HG03558 (cell line): ENCODE measurements at regions not wholly inside any gene's neighbourhood (a gene's known extent, or its start where the extent isn't known, plus 50 kb on each side); places are given as distances from the start of the nearest gene placed in this dataset.

ENCODE experiments used
- ATAC-seq: cut with Tn5 transposase; IDR thresholded peaks from one replicate; pipeline ENCODE4 v1.9.1; 2021; ENCODE audit warnings: moderate number of reproducible peaks; ENCODE audit not compliant: unreplicated experiment; ENCODE audit errors: extremely low read depth

DNA sequence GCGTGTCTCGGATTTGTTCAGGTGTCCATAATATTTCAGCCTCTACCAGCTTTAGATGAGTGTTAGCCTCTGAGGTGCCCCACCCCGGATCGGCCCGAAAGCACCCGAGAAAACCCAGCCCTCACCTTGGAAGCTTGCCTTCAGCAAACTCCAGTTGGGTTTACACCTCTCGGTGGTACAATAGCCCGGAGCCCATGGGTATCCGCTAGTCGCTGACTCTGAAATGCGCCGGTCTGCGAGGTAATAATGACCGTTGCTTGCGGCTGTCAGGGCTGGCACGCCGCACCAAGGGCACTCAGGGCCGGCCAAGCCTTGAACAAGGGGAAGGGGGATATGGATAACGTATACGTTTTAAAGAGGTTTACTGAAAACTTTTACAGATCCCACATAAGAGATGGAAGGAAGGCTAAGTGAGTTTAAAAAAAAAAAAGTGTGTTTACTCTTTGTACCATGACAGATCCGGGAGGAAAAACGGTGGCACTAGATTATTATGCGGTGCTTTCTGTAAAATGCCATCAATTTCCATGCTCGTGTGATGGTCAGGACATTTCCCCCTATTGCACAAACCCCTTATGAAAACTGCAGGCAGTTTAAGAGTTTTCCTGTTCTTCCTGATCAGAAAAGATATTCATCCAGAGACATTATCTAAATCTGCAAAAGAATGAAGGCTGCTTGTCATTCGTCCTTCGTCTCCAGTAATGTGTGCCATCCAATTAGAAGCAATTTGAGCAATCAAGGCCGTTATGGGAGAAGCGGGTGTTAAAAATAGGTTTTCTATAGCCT lies 124.2 kb downstream of the TMEM161B start:
- no peak for ATAC-seq

DNA sequence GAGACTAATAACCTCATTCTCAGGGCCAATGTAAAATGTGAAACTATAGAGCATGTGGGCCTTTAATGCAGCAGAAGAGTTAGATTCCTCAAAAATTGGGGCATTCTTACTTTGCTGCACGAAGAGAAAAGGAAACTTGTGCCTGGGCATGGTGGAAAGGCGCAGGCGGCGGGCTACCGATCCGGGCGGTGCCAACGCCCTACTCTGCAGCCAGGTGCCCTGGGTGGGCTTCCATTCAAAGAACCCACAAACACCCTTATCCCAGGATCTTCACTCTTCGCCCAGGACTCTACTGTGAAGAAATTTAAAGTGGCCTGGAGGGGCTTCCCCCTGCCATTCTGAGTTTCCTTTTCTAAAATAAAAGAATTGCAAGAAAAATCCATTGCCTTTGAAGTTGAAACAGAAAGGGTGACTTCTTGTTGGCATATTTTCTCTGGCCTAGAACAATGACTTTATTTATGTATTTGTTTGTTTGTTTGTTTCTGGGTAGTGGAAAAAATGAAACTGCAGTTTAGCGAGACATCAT lies 124.9 kb downstream of the TMEM161B start:
- ATAC-seq = no peak

DNA sequence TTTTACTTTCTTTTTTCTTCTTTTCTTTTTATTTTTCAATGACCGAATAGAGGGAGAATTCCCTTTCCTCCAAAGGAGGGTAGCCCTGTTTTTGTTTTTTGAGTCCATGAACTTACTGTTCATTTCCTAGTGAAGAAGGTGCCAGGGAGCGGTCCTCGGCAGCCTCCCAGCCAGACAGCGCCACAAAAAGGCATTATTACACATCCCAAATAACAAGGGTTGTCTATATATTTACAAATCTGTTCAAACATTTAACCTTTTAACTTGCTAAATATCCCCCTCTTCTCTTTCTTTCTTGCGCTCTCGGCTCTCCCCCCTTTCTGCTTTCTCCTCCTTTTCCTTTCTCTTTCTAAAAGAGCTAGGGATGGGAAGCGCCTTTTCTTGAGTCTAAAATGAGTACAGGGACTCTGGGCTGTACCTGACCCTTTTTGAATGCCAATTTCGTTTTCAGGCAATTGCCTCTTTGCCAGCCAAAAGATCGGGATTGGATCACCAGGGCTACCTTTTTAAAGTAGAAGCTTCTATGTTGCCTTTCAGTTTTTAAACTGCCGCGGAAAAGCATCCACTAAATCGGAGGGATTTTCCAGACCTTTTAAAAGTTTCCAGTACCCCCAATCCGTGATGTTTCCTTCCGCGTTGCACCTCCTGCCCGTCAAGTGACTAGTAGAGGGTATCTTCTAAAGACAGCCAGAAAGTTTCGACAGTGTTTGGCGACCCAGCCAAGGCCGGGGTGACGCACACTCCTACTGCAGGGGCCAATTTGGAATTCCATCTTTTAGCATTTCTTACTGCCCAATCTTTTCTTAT lies 125.6 kb downstream of the TMEM161B start:
- ATAC-seq = no peak

DNA sequence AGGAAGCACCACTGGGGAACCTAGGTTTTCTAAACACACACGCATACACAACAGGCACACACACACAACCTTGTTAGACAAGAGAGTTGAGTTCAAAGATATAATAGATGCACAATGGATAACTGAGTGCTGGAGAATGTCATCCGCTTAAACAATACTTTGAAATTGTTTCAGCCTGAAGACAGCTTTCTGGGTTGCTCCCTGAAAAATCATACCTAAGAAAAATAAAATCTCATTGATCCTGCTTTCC lies 126.1 kb downstream of the TMEM161B start:
- no peak for ATAC-seq

DNA sequence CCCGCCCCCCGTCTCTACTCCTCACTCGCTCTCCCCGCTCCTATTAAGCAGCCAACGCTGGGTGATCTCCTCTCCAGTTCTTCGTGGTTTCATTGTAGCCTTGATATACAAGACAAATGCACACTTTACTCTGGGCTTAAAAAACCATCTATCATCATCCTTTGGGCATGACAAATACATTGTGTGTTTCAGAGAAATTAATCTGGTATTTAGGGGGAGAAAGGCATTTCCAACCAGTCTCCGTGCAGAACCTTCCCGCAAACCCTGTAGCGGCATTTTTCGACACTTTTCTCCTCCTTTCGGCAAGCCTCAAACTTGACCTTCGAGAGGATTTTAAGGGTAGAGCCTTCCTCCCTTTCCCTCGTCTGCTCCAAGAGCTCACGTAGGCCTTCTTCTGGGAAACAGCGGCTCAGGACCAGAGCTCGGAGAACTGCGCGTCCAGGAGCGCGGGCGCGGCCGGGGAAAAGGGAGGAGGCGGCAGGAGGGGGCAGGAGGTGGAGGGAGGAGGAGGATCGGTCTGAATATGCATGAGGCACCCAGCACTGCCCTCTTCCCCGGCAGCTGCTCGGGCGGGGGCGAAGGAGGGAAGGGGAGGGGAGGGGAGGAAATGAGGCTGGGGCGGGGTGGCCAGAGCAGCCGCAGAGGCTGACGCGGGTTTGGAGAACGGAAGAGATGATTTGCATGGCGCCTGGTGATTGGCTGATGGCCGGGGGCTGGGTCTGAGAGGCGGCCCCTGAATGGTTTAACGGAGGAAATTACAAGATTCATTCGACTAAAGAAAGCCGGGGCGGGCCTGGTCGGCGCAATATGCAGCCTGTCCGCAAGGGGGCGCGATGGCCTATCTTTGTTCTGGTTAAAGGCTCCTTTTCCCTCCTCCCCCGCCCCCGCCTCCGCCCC lies 127.5 kb downstream of the TMEM161B start:
- ATAC-seq = peak; percentile 97

DNA sequence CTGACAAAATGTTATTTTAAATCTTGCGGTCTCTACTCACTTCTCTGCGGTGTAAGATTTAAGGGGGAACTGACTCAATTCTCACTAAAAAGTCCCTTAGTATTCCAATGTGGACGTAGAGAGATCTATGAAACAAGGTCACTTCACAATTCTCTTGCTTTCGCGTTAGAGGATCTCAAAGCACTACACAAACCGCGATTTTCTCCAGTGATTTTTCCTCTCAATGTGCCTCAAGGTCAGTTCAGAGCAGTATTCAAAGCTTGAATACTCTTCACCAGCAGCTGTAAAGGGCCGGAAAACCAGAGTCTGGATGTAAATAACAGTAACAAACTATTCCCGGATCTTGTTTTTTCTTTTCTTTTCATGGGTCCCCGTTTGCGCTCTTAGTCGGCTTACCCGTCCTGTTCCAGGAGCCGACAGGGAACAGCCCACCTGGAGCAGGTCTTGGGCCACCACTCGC lies 128.2 kb downstream of the TMEM161B start:
- ATAC-seq = no peak

DNA sequence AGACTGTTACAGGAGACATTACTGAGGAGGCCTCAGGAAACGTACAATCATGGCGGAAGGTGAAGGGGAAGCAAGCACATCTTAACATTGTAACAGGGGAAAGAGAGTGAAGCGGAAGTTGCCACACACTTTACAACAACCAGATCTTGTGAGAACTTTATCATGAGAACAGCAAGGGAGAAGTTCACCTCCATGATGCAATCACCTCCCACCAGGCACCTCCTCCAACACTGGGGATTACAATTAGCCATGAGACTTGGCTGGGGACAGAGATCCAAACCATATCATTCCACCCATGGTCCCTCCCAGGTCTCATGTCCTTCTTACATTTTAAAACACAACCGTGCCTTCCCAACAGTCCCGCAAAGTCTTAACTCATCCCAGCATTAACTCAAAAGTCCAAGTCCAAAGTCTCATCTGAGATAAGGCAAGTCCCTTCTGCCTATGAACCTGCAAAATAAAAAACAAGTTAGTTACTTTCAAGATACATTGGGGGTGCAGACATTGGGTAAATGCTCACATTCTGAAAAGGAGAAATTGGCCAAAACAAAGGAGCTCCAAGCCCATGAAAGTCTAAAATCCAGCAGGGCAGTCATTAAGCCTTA lies 138.3 kb downstream of the TMEM161B start:
- no peak for ATAC-seq

DNA sequence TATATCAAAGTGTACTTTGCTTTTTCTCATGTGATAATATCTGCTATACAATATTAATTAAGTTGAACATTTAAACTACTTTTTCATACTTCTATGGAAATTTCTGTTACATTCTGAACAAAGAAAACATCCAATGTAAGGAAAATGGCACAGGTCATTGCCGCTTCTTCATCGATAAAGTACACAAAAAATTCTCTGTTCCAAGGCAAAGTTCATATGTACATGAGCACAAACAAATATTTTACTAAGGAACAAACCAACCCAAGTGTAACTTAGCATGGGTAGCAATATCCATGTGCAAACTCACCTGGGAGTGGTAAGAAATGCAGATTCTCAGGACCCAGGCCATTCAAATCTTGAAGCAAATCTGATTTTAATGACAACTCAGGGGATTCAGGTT lies 139.8 kb downstream of the TMEM161B start:
- ATAC-seq = no peak

DNA sequence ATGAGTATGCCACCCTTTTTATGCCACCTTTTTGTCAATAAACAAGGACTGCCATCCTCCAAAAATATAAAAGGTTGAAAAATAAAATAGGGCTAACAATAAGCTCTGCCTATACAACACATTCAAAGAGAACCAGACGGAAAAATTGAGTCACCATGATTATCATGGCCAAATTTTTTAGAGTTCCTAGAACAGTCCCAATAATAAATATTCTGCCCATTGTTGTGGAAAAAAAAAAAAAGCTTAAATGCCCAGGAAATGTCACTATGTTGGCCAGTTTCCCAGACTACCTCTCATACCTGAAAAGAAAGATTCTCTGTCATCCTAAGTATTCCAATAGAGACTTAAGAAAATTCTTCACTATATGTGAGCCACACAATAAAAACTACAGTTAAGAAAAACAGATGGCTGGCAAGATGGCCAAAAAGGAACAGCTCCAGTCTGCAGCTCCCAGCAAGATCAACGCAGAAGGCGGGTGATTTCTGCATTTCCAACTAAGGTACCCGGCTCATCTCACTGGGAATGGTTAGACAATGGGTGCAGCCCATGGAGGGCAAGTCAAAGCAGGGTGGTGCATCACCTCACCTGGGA lies 149.0 kb downstream of the TMEM161B start:
- ATAC-seq = no peak

DNA sequence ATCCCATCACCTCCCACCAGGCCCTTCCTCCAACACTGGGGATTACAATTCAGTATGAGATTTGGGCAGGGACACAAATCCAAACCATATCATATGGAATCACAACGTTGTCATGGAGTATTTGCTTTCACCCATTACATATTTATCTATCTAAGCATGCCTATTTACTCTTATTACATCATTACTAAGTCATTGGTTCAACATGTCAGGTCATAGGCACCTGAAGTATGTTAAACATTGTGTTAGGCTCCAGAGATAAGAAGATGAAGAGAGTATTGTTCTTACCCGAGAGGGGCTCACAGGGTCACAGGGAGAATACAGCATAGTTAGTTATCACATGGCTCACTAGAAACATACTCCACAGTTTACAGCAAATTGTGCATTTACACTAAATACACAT lies 150.5 kb downstream of the TMEM161B start:
- ATAC-seq = no peak

DNA sequence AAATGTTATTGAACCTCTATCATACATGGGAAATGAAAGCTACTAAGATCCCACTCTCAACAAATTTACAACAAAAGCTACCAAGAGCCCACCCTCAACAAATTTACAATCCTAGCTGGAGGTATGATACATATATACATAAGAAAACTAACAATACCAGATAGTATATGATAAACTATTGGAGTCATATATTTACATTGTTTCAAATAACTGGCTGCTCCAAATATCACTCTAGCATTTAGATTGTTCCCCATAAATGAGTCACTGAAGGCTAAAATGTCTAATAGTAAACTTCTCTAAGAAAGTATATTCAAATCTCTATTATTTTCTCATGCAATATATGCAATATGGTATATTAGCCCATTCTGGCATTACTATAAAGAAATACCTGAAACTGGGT lies 151.1 kb downstream of the TMEM161B start:
- no peak for ATAC-seq

DNA sequence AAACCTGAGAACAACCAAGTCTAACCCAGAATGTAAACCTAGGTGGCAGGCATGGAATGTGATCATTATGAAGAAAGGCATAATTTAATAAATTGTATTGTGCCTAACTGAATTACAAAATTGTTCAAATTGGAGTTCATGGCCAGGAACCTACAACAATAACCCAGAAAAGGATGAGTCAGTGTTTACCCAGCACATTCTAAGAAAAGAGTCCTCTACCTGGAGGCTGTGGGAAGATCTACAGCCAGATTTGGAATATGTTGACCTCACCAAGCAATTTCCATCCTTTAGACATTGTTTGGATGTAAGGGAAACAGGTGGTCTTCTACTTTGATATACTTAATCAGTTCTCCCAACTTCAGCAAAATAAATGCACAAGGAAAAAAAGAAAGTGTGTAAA lies 152.2 kb downstream of the TMEM161B start:
- no peak for ATAC-seq

DNA sequence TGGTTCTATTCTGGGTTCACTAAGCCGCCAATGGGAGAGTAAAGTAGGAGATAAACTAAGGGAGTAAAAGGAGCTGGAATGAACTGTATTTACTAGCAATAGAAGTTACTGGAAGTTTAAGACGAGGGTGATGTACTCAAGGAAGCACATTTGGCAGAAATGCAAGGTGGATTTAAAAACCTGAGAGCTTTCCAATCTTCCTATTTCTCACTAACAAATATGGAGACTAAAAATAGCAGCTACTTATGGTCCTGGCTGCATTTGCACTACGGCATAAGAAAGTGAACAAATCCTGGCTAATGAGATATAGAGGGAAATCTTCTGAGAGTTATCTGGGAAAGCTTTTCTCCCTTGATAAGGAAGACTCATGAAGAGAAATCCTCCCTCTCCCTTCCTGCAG lies 153.4 kb downstream of the TMEM161B start:
- ATAC-seq = no peak

DNA sequence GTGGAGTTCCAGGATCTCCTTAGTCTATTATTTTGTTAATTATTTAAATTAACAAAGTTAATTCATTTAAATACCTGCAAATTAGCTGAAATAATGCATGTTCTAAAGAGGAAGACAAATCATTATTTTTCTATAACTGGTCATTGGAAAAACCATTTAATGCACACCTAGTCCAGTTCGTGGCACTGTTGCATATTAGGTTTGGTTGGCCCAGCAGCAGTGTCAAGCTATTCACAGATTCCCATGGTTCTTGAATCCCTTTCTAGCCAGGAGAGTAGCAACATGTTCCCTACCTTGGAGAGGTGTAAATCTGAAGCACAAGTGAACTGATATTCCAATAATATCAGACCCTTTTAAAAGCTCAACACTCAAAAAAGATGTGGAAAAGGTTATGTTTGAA lies 155.2 kb downstream of the TMEM161B start:
- ATAC-seq = no peak

DNA sequence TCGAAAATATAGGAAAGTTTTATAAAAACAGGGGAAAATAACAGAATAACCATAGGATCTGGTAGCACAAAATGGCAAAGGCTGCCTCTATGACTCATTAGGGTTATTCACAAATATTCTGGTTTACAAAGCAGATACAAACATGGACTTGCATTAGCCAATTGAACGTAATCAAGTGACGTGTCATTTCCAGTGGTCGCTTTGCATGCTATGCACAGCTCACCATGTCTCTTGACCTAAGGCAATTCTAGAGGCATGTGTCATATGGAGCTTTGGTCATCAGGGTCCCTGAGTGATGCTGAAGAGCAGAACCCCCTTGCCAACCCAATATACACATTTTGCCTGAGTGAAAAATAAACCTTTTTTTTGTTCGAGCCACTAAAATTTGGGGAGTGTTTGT lies 158.8 kb downstream of the TMEM161B start:
- ATAC-seq = no peak

DNA sequence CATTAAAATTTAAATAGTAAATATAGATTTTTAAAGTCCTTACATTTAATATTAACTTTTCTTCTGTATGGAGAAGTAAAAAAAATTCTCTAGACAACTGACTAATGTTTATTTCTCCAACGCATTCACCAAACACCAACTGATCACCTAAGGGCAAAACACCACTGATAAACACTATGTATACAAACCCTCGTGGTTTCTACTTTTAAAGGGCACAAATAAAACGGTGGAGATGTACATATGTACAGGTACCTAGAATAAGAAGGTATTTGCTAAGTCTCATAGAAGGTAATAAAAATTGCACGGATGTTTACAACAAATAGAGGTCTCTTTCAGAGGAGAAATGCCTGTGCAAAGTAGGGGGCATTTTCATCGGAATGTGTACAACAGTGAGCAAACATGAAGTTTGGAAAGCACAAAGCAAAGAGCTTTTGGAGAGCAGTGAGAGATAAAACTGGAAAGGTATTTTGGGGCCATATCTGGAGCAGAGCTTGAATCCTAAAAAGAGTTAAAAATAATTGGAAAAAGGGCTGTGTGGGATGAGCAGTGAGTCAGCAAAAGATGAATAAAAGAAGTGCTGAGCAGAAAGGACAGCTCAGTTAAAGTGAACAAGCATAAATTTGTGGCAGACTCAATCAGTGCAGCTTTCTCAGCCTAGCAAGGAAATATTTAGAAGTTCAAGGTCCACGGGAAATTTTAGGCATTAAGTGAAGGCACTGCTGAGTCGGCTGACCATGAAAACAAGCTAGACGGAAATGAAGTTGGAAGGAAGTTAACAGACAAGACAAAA lies 160.0 kb downstream of the TMEM161B start:
- ATAC-seq = no peak

DNA sequence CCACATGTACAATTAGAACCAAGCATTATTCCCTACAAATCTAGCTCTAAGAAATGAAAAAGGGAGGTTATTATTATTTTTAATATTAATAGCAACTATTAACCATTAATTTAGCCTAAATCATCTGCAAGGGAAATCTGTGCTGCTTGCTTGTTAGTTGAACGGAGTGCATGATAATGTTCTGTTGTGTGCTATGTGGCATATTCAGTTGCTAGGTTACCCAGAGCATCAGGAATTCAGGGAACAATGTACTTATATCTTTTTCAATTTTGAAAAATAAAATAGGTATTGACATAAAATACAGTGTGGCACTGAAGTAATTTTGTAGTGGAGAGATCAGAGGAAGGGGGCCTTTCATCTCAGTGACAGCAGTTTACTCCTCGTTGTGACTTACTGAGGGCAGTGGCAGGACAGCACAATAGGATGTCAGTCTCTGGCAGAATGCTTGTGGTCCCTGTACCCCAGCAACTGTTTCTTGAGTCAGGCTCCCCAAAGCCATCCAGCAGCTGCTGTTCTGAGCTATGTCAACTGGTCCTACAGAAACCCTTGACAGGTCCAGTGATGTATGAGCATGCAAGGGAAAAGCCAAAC lies 173.6 kb downstream of the TMEM161B start:
- ATAC-seq = no peak

DNA sequence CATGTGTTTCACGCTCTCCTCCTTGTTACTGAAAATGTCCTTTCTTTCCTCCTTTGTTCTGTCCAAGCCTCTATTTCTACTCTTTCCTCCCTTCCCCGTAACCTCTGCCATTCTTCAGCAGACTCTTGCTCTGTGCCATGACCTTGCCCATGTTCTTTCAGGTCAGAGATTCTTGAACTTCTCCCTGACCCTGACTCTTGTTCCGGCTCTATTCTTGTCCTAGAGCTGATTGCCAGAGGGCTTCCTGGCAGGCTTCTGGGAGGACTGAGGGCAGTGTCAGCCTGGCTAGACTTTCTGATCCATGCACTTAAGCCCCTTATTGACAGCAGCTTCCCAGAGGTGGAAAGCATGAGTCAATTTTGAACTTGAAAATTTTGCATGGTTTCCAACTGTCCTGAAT lies 174.2 kb downstream of the TMEM161B start:
- ATAC-seq = no peak

DNA sequence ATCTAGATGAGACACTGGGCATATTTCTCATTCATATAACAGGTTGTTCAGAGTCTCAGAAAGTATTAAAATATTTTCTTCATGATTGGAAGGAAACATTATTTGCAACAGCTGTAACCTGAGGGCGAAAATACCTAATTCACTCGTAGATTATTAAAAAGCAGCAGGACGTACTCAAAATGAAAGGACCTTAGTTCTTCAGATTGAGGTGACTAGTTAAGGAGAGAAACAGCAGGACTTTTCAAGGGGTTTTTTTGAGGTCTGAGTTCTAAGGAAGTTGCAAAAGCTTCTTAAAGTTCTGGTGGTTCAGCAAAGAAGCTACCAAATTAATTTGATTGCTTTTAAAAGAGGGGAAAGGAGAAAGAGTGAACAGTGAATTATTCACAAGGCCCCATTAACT lies 174.9 kb downstream of the TMEM161B start:
- ATAC-seq = no peak
